ENCODE measurements at regions not wholly inside any gene's neighbourhood (a gene's known extent, or its start where the extent isn't known, plus 50 kb on each side); places are given as distances from the start of the nearest gene placed in this dataset.

DNA sequence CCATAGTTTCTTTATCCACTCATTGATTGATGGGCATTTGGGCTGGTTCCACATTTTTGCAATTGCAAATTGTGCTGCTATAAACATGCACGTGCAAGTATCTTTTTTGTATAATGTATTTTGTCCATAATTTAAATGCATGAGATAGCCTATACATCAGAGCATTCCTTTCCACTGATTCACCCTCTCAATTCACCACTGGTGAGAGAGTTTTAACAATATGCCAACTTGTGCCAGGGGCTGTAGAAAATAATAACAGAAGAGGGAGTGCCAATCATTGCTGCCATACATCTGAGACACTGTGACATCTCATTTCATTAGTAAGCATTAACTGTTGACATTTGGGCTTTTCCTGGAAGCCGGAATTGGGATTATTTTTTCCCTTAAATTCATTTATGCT is 125.1 kb downstream of the RAP2A start:
- in situ Hi-C loops (cut with MboI; ENCODE audit: low pct_unique_long_range_greater_than_20kb, low sequenced_read_pairs): no loop called here
- DNase-seq: no peak

DNA sequence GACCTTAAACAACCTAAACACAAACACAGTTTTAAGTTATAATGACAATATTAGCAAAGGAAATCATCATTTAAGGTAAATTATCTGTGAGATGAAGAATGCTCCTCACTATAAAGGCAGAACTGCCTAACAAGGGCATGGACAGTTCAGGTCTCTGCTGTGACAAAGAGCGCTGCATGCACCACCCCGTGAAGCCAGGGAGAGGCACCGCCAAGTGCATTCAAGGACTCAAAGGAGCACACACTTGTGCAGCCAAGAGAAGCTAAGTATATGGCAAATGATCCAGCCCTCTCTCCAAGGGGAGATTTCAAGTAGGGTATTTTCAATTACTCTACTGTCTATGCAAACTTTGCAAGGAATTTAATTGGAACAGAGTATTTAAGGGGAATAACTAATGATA is 126.0 kb downstream of the RAP2A start:
- no peak for DNase-seq
- in situ Hi-C loops (cut with MboI; ENCODE audit: low pct_unique_long_range_greater_than_20kb, low sequenced_read_pairs): no loop called here

DNA sequence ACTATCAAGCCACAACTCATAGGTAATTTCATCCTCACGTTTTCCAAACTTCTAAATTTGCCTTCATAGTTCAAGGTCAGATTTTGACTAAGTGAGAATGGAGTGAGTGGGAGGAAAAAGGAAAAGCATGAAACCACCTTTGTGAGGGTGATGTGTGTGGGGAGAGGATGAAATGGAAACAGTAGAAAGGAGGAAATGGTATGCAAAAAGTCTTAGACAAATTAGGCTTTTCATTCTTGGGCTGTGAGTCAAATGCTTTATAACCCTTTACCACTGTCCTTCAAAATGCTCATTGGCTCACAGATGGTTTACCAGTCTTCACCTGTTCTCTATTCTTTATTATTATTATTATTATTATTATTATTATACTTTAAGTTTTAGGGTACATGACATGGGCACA is 127.2 kb downstream of the RAP2A start:
- in situ Hi-C loops (cut with MboI; ENCODE audit: low pct_unique_long_range_greater_than_20kb, low sequenced_read_pairs): no loop called here

DNA sequence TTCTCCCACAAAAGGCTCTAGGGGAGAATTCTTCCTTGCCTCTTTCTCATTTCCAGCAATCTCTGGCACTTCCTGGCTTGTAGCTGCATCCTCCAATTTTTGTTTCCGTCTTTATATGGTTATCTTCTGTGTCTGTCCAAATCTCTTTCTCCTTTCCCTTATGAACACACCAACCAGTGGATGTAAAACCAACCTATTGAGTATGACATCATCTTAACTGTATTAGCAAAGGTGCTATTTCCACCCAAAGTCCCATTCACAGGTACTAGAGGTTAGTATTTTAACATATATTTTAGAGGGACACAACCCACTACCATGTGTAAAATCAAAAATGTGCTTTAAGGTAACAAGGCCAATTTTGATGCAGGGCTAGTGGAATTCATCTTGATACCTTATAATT is 129.0 kb downstream of the RAP2A start:
- in situ Hi-C loops (cut with MboI; ENCODE audit: low pct_unique_long_range_greater_than_20kb, low sequenced_read_pairs): no loop called here
- DNase-seq: no peak

More for the DNA sequence above, 127.2 kb downstream of the RAP2A start:
- DNase-seq: no peak

DNA sequence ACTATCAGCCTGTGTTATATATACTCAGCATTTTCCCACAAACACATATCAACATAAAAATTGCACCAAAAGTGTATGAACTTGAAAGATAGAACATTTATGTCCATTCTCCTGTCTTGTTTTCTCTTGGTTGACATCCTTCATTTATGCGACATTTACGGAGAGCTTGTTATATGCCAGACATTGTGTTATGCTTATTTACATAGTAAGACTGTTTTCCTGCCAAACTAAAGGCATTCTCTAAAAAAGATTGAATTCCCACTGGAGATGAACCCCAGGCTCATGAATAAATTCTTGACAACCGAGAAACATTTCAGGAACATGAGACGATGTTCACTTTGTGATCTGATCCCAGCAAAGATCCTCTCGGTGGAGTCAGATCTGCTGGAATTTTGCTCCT is 131.0 kb downstream of the RAP2A start:
- no peak for DNase-seq
- in situ Hi-C loops (cut with MboI; ENCODE audit: low pct_unique_long_range_greater_than_20kb, low sequenced_read_pairs): no loop called here

DNA sequence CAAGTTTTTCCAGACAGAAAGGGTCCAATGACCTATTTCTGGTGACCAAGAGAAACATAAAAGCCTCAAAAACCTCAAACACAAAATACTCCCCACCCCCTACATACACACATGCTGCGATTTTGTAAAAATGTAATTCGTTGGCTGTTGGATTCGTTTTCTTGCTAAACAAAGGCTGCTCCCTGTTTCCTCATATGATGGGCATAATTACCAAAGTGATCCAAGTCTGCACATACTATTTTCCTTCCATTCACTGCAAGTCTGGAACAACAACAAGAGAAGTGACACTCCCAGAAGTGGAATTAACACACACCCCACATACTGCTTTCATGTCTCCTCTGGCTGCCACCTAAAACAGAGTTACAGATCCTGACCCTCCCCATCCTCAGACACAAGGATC is 131.9 kb downstream of the RAP2A start:
- DNase-seq: no peak
- in situ Hi-C loops (cut with MboI; ENCODE audit: low pct_unique_long_range_greater_than_20kb, low sequenced_read_pairs): no loop called here

DNA sequence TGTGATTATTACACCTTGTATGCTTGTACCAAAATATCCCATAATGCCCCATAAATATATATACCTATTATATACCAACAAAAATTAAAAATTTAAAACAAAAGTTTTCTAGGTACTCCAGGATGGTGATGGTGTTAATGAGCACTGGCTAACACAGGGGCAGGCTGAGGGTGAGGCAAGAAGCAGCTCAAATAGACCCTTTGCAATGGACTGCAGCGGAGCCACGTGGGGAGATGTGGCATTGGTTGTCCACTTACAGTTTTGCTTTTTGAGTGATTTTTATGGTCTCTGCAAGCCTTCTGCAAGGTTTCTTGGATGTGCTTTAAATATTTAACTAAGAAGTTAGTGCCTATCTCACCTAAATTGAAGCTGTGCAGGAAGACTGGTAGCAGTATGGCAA is 132.9 kb downstream of the RAP2A start:
- in situ Hi-C loops (cut with MboI; ENCODE audit: low pct_unique_long_range_greater_than_20kb, low sequenced_read_pairs): no loop called here
- DNase-seq: no peak

DNA sequence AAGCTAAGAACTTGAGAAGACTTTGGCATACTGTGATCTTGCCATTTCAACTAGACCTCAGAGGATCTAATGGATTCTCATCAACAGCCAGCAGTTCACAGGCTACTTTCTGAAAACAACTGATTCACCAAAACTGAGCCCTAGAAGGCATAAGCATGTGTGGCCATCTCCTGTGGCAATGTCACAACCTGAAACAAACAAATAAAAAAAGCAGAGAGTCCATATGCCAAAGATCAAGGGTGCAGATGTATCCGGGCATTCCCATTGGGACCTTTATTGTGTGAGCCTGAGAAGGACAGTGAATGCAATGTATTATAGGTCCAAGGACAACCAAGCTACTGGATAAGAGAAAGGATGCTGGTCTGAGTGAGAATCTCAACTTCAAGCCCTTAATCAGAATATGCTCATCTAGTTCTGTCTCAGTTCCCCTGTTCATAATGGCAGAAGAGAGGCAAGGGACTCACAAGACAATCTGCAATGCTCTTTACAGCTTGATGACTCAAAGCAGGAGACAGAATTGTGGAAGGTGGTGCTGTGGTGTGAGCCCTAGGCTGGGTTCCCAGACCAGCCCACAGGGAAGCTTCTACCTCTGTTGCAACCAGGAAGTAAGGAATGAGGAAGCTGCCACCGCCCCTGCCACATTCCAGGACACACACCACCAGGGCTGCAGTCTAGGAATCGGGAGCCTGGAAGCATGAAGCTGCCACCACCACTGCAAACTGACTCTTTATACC is 133.7 kb downstream of the RAP2A start:
- DNase-seq: peak; percentile 39
- in situ Hi-C loops (cut with MboI; ENCODE audit: low pct_unique_long_range_greater_than_20kb, low sequenced_read_pairs): no loop called here

DNA sequence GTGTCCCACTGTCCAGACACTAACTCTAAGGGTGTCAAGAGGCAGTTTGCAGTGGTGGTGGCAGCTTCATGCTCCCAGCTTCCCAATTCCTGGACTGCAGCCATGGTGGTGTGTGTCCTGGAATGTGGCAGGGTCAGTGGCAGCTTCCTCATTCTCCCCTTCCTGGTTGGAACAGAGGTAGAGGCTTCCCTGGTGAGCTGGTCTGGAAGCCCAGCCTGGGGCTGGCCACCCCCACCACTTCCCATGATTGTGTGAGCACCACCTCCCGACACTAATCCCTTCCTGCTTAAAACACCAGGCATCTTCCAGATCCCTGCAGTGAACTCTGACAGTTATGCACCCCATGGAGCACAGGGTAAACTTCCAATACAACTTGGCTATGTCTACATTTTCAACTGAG is 134.9 kb downstream of the RAP2A start:
- in situ Hi-C loops (cut with MboI; ENCODE audit: low pct_unique_long_range_greater_than_20kb, low sequenced_read_pairs): no loop called here
- no peak for DNase-seq

DNA sequence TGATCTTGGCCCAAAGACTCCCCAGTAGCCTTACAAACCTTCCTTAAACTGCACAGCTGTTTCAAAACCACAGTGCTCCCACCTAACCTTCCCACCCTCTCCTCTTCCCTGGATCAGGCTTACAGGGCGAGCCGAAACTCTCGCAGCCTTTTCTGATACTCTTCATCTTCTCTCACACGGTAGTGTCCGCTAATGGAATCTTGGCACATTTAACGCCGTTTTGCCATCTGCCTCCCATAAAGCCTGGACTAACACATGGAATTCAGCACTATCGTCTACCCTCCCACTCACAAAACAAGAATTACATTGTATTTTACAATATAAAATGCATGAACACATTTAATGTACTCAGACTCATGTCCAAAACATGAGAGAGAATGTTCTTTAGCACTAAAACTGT is 135.9 kb downstream of the RAP2A start:
- no peak for DNase-seq
- in situ Hi-C loops (cut with MboI; ENCODE audit: low pct_unique_long_range_greater_than_20kb, low sequenced_read_pairs): no loop called here

DNA sequence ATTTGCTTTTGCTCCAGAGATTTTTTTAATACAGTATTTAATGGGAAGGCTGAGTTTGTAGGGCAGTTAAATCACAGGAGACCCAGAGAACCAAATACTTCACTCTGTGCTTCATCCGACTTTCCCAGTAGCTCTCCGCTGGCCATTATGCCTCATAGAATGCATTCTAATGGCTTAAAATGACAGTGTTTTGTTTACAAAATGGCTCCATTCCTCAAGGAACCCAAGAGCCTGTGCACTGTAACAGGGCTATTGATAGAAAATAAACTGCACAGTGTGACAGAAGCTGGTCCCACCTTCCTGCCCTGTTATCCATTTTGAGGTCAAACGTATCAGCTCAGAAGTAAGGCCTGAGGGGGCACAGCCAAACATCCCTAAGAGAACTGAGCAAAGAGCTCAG is 136.5 kb downstream of the RAP2A start:
- DNase-seq: no peak
- in situ Hi-C loops (cut with MboI; ENCODE audit: low pct_unique_long_range_greater_than_20kb, low sequenced_read_pairs): no loop called here

DNA sequence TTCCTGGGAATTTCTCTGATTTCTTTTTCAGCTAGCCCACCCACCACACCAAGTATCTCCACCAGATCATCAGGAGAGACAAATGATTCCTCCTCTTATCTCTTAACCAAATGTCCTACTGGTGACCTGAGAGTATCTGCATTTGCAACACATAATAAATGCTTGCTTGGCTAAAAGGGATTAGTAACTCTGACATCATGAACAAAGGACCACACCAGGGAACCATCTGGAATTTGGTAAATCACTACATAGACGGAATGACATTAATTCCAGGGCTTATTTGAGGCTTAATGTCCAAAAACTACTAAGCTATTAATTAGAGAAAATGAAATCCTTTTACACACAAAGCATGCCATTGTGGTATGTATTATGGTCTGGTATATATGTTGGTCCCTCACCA is 139.0 kb downstream of the RAP2A start:
- in situ Hi-C loops (cut with MboI; ENCODE audit: low pct_unique_long_range_greater_than_20kb, low sequenced_read_pairs): no loop called here
- no peak for DNase-seq

DNA sequence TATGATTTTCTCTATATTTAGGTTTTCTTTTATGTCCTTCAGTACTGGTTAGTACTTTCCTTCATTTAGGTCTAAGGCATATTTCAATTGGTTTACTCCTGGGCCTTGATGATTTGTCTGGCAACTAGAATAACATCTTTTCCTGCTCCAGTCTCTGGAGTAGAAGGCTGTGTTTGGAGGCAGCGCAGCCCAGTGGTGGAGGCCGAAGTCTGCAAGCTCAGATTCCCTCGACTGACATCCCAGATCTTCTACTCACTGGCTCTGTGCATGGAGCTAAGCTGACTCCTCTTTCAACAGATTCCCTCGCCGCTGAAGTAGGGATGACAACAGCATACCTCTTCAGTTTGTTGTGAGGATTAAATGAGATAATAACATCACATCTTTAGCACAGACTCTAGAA is 141.0 kb downstream of the RAP2A start:
- in situ Hi-C loops (cut with MboI; ENCODE audit: low pct_unique_long_range_greater_than_20kb, low sequenced_read_pairs): no loop called here

DNA sequence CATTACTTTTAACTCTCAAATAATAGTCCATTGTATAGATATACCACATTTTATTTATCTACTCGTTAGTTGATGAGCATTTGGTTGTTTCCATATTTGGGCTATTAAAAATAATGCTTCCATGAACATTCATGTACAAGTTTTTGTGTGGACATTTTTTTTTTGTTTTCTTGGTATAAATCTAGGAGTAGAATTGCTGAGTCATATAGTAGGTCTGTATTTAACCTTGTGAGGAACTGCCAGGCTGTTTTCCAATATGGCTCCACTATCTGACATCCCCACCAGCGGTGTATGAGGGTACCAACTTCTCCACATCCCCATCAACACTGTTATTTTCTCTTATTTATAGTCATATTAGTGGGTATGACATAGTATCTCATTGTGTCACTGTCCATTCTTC is 143.1 kb downstream of the RAP2A start:
- DNase-seq: no peak
- in situ Hi-C loops (cut with MboI; ENCODE audit: low pct_unique_long_range_greater_than_20kb, low sequenced_read_pairs): no loop called here

More for the DNA sequence above, 141.0 kb downstream of the RAP2A start:
- DNase-seq: no peak

DNA sequence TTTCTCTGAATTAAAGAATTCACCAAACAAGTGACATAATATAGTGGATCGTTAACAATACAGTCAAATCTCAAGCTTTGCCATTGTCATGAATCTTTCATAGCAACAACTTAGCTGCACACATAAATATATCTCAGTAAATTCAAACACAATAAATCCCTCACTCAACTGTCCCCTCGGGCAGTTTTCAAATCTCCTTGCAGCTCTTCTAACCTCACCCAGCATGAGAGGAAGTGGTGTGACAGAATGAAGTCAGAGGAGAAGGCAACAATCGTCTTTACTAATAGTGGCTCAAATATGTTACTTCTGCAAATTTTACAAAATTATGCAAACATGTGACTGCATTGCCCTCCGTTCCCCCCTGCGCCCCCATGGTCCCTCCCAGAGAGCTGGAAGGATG is 148.2 kb downstream of the RAP2A start:
- in situ Hi-C loops (cut with MboI; ENCODE audit: low pct_unique_long_range_greater_than_20kb, low sequenced_read_pairs): no loop called here
- peak; percentile 26 for DNase-seq

DNA sequence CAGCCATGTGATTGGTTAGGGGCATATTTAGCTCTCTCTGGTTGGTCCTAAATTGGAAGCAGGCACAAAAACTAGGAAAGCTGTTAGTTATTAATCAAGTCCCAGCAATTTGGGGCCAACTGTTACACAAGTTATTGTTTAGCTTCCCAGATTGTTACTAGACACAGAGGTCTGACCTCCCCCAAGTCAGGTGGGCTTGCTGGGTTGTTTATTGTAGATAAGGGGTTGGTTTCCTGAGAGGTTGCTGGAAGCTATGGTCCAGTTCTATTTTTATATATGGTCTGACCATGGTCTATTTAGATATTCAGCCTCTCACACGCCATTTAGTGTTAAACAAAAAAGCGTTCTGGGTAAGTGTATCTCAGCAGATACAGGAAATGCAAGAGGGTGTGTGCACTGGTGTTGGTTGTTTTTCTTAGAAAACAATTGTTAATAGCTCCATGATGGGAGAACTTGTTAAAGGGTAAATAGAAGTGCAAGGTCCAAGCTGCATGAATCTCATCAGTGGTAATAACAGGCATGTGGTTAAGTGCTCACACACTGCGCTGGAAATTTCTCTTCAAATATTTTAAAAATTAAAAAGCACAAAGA is 150.0 kb downstream of the RAP2A start:
- peak; percentile 26 for DNase-seq
- in situ Hi-C loops (cut with MboI; ENCODE audit: low pct_unique_long_range_greater_than_20kb, low sequenced_read_pairs): no loop called here

DNA sequence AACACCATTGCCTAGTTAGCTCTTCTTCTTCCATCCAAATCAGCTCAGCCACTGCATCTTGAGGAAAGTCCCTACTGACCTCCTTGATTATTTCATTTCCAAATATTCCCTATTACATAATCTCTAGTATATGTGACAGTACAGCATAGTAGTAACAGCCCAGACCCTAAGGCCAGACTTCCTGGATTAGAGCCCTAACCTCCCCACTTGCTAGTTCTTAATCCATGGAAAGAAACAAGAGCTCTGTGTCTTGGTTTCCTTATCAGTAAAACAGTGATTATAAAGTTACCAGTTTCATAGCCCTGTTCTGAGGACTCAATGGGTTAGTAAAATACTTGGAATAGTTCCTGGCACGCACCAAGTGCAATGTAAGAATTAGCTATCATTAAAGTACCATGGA is 153.0 kb downstream of the RAP2A start:
- in situ Hi-C loops (cut with MboI; ENCODE audit: low pct_unique_long_range_greater_than_20kb, low sequenced_read_pairs): no loop called here
- no peak for DNase-seq

DNA sequence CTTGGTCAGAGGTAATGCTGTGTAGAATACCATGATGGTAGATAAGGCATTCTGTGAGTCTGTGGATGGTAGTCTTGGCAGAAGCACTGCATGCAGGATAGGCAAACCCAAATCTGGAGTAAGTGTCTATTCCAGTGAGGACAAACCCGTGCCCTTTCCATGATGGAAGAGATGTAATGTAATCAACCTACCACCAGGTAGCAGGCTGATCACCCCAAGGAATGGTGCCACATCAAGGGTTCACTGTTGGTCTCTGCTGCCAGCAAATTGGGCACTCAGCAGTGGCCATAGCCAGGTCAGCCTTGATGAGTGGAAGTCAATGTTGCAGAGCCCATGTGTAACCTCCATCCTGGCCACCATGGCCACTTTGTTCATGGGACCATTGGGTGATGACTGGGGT is 155.0 kb downstream of the RAP2A start:
- in situ Hi-C loops (cut with MboI; ENCODE audit: low pct_unique_long_range_greater_than_20kb, low sequenced_read_pairs): no loop called here
- DNase-seq: no peak

DNA sequence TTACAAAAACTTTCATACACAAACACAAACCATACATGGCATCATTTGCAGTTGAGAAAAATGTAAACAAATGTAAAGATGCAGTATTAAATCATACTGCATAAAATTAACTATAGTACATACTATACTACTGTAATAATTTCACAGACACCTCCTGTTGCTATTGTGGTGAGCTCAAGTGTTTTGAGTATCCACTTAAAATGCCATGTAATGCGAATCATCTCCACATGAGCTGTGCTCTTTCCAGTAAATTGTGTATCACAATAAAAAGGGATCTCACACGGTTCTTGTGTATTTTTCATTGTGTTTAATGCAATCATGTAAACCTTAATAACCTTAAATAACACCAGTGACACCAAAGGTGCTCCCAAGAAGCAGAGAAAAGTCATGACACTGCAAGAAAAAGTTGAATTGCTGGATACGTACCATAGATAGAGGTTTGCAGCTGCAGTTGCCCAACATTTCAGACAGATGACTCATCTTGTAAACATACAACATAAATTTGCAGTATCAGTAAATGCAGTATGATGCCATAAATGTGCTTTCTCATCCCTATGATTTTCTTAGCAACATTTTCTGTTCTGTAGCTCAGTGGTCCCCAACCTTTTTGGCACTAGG is 166.6 kb downstream of the RAP2A start:
- DNase-seq: no peak
- in situ Hi-C loops (cut with MboI; ENCODE audit: low pct_unique_long_range_greater_than_20kb, low sequenced_read_pairs): no loop called here

DNA sequence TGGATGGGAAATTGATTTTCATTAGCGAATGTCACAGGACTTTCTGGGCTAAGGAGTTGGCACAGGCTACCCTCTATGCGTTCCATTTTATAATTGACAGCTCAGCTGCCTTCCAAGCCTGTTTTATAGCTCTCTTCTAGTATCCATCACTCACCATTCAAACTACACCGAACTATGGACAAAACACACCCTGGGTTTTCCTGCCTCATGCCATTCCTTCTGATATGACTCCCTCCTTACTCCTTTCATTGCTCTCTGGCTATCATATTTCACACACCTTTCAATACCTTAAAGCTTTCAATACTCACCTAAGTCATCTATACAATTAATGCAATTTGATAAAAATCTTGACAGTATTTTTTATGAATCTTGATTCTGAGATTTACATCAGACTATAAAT is 181.3 kb downstream of the RAP2A start:
- in situ Hi-C loops (cut with MboI; ENCODE audit: low pct_unique_long_range_greater_than_20kb, low sequenced_read_pairs): no loop called here
- no peak for DNase-seq

DNA sequence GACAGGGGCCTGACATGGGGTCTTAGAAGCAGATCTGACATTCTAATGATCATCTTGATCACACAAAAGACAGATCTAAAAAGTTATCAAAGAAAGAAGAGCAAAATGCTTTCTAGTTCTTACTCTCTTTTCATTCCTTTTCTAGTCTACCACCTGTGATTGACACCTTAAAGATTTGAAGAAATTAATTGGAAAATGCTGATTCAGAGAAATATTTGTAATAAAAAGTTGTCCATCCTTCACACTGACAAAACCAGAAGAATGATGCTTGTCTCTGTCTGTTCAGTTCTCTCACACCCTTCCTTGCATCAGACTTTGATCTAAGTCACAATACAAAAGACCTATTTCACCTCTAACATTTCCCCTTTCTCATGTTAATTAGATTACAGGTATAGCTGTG is 182.4 kb downstream of the RAP2A start:
- no peak for DNase-seq
- in situ Hi-C loops (cut with MboI; ENCODE audit: low pct_unique_long_range_greater_than_20kb, low sequenced_read_pairs): no loop called here
